NB4 (cell line): ENCODE measurements at regions not wholly inside any gene's neighbourhood (a gene's known extent, or its start where the extent isn't known, plus 50 kb on each side); places are given as distances from the start of the nearest gene placed in this dataset.

Experiments
- CTCF ChIP-seq: IDR thresholded peaks from one replicate; pipeline ENCODE4 v1.5.1; 2012; ENCODE audit warnings: low read depth, low read length
- MAX ChIP-seq: IDR thresholded peaks from 2 replicates; pipeline ENCODE4 v1.6.1; 2011; ENCODE audit warnings: low read depth, low read length
- POLR2A ChIP-seq: IDR thresholded peaks from 2 replicates; pipeline ENCODE4 v1.6.1; 2011; ENCODE audit warnings: mild to moderate bottlenecking; ENCODE audit not compliant: insufficient read length; ENCODE audit errors: extremely low read depth

- TF ChIP-seq CTCF: no peak
- no peak for TF ChIP-seq POLR2A
- TF ChIP-seq MAX: no peak
Observed at GRCh38 chr10:77710081-77710551, 72.5 kb upstream of the KCNMA1 start.
